ENCODE measurements at regions not wholly inside any gene's neighbourhood (a gene's known extent, or its start where the extent isn't known, plus 50 kb on each side); places are given as distances from the start of the nearest gene placed in this dataset.

- TF ChIP-seq, protein P1, sequence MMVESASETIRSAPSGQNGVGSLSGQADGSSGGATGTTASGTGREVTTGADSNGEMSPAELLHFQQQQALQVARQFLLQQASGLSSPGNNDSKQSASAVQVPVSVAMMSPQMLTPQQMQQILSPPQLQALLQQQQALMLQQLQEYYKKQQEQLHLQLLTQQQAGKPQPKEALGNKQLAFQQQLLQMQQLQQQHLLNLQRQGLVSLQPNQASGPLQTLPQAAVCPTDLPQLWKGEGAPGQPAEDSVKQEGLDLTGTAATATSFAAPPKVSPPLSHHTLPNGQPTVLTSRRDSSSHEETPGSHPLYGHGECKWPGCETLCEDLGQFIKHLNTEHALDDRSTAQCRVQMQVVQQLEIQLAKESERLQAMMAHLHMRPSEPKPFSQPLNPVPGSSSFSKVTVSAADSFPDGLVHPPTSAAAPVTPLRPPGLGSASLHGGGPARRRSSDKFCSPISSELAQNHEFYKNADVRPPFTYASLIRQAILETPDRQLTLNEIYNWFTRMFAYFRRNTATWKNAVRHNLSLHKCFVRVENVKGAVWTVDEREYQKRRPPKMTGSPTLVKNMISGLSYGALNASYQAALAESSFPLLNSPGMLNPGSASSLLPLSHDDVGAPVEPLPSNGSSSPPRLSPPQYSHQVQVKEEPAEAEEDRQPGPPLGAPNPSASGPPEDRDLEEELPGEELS (CRISPR knock-in tag; IDR thresholded peaks at IDR 0.05): no peak
- TF ChIP-seq ESRRA (CRISPR knock-in tag; IDR thresholded peaks at IDR 0.05; ENCODE audit: borderline replicate concordance): no peak
- no peak for TF ChIP-seq FOXP1 (CRISPR knock-in tag; IDR thresholded peaks at IDR 0.05; ENCODE audit: borderline replicate concordance)
- no peak for TF ChIP-seq E2F5 (CRISPR knock-in tag; IDR thresholded peaks at IDR 0.05)
- no peak for TF ChIP-seq ATF3 (CRISPR knock-in tag; conservative IDR thresholded peaks at IDR 0.05)
- TF ChIP-seq MXD4 (CRISPR knock-in tag; IDR thresholded peaks at IDR 0.05; ENCODE audit: borderline replicate concordance): no peak
- TF ChIP-seq ZNF416 (CRISPR knock-in tag; IDR thresholded peaks at IDR 0.05): no peak
- TF ChIP-seq NFYB (CRISPR knock-in tag; conservative IDR thresholded peaks at IDR 0.05; ENCODE audit: low read depth): no peak
- TF ChIP-seq GABPB1 (CRISPR knock-in tag; IDR thresholded peaks at IDR 0.05): no peak
These were observed 258.6 kb upstream of the RASGRP1 start (continued) for GRCh38 chr15:38823263-38823662.

GRCh38 chr15:38824719-38825118 is 260.1 kb upstream of the RASGRP1 start:
- ATAC-seq (no peak), DNase-seq (ENCODE audit: low spot score) (no peak)
- Mint-ChIP-seq H3K36me3 (no peaks in the 10 kb centered on the region), H3K27ac (no peak overlapping the region), H3K4me1 (peaks cover 13% of the 10 kb centered on the region; the same call in 1 of the 2 replicates), H3K9me3 (no peaks in the 10 kb centered on the region), H3K4me3 (no peak overlapping the region), H3K27me3 (ENCODE audit: low read depth) (no peaks in the 10 kb centered on the region)
- POLR2A ChIA-PET: no interaction called here
- CTCF ChIA-PET: interaction anchor here (1.2 kb wide), 1 partner anchor 8 kb away, joined by 3 read pairs; no protein-coding TSS in a partner anchor
- TF ChIP-seq, protein P2, sequence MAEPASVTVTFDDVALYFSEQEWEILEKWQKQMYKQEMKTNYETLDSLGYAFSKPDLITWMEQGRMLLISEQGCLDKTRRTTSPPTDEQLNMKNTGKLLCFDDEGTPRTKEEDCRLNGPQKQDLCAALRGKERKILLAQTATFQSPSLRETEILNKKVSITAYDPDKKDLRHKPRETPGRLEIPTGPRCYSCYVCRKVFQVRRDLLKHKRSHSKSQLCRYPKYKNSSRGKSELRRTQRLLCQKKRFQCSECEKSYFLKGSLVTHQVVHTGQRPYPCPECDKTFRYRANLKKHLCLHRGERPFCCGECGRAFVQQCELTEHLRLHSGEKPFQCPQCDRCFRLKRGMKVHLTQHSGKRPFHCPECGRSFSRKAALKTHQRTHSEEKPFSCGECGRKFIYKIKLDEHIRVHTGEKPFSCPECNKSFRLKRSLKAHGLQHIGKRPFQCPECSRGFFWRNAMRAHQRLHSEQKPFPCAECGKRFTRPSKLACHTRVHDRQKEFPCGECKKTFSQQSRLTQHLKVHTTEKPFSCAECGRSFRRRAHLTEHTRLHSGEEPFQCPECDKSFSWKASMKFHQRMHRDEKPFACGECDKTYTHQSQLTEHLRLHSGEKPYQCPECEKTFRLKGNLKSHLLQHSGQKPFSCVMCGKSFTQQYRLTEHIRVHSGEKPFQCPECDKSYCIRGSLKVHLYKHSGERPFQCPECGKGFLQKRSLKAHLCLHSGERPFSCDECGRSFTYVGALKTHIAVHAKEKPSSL (CRISPR knock-in tag; conservative IDR thresholded peaks at IDR 0.05): no peak
- TF ChIP-seq PRRX2 (CRISPR knock-in tag; IDR thresholded peaks at IDR 0.05): no peak

GRCh38 chr15:38826880-38827279 is 262.3 kb upstream of the RASGRP1 start:
- ATAC-seq: no peak
- H3K27ac Mint-ChIP-seq: no peak overlapping the region
- TF ChIP-seq, protein P3, sequence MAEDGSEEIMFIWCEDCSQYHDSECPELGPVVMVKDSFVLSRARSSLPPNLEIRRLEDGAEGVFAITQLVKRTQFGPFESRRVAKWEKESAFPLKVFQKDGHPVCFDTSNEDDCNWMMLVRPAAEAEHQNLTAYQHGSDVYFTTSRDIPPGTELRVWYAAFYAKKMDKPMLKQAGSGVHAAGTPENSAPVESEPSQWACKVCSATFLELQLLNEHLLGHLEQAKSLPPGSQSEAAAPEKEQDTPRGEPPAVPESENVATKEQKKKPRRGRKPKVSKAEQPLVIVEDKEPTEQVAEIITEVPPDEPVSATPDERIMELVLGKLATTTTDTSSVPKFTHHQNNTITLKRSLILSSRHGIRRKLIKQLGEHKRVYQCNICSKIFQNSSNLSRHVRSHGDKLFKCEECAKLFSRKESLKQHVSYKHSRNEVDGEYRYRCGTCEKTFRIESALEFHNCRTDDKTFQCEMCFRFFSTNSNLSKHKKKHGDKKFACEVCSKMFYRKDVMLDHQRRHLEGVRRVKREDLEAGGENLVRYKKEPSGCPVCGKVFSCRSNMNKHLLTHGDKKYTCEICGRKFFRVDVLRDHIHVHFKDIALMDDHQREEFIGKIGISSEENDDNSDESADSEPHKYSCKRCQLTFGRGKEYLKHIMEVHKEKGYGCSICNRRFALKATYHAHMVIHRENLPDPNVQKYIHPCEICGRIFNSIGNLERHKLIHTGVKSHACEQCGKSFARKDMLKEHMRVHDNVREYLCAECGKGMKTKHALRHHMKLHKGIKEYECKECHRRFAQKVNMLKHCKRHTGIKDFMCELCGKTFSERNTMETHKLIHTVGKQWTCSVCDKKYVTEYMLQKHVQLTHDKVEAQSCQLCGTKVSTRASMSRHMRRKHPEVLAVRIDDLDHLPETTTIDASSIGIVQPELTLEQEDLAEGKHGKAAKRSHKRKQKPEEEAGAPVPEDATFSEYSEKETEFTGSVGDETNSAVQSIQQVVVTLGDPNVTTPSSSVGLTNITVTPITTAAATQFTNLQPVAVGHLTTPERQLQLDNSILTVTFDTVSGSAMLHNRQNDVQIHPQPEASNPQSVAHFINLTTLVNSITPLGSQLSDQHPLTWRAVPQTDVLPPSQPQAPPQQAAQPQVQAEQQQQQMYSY (CRISPR knock-in tag; IDR thresholded peaks at IDR 0.05): no peak
- H3K4me1 Mint-ChIP-seq: peaks cover 13% of the 10 kb centered on the region; the same call in 1 of the 2 replicates
- no peaks in the 10 kb centered on the region for H3K27me3 Mint-ChIP-seq (ENCODE audit: low read depth)
- POLR2A ChIA-PET: no interaction called here
- no peak overlapping the region for H3K4me3 Mint-ChIP-seq
- no peak for DNase-seq (ENCODE audit: low spot score)
- peaks cover 7% of the 10 kb centered on the region for H3K9me3 Mint-ChIP-seq
- no peaks in the 10 kb centered on the region for H3K36me3 Mint-ChIP-seq
- CTCF ChIA-PET: interaction anchor here (1.1 to 2.0 kb wide), 3 partner anchors 26 to 127 kb away, joined by 3 to 6 read pairs (median 4); no protein-coding TSS in a partner anchor
